ENCODE measurements at regions not wholly inside any gene's neighbourhood (a gene's known extent, or its start where the extent isn't known, plus 50 kb on each side); places are given as distances from the start of the nearest gene placed in this dataset.

GRCh38 chr21:26225046-26225445 is 54.5 kb upstream of the APP start:
- TF ChIP-seq EZH2 (IDR thresholded peaks at IDR 0.05; ENCODE audit: insufficient read depth, poor library complexity, severe bottlenecking): no peak
- TF ChIP-seq EZH2phosphoT487 (IDR thresholded peaks at IDR 0.05; ENCODE audit: insufficient read depth, low read depth): no peak
